LHCN-M2 (cell line): ENCODE measurements at regions not wholly inside any gene's neighbourhood (a gene's known extent, or its start where the extent isn't known, plus 50 kb on each side); places are given as distances from the start of the nearest gene placed in this dataset.

Experiments used
- DNase-seq: peaks from one replicate; pipeline ENCODE4 v3.0.0-alpha.2; 2012; ENCODE audit warnings: low read depth

DNA sequence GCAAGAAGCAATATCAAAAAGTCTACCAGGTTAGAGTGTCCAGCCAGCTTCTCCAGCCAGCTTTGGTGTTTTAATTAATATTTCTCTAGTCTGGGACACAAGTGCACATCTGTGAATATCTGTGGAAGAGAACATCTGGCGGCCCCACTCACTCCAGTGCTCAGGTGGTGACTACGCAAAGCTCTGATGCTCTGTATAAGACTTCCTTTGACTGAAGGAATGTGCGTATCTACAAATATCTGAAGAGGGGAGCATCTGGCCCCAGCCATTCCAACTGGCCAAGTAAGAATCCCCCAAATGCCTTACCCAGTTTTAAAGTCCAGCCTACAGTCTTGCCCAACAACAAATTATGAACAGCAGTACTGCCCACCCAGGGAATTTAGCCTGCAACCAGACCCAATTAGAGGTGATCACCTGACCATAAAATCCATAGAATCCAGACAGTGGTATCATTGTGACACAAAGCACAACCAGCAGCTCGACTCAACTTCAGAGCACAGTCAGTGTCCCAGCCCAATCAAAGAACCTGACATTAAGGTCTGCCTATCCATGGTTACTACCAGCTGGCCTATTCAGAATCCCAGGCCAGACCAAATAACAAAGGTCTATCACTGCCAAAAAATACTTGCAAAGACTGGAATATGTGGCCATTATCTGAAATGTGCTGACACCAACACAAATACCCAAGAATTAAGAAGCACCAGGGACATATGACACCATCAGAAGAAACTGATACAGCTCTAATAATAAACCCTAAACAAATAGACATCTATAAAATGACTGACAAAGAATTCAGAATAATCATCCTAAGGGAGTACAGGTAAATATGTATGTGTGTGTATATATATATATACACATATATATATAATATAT, 76.1 kb upstream of the MANEA start:
- DNase-seq = no peak

DNA sequence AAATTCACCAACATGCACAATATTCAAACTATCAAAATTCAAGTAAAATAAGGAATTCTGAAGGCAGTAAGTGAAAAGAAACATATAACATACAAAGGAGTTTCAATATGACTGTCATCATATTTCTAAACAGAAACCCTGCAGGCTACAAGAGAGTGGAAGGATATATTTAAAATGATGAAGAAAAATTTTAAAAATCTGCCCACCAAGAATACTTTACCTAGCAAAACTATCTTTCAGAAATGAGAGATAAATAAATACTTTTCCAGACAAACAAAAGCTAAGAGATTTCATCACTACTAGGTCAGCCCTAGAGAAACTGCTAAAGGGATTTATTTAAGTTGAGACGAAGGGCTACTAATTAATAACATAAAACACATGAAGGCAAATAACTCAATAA, 73.8 kb upstream of the MANEA start:
- no peak for DNase-seq

DNA sequence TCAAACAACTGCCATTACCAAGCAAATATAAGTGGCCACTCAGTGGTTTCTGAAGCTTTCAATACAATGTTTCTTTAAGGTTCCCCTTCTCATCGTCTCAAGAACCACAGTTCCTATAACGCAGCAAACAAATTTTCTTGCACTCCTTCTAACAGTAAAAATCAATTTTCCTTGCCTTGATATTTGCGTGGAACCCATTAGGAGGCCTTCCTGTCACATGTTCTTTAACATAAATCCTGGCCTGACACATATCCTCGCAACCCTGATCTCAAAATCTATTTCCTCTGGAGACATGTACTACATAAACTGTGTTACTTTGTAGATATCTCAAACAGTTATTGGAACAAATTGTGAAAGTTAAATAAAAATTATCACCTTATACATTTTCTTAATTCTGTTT, 65.9 kb upstream of the MANEA start:
- no peak for DNase-seq

DNA sequence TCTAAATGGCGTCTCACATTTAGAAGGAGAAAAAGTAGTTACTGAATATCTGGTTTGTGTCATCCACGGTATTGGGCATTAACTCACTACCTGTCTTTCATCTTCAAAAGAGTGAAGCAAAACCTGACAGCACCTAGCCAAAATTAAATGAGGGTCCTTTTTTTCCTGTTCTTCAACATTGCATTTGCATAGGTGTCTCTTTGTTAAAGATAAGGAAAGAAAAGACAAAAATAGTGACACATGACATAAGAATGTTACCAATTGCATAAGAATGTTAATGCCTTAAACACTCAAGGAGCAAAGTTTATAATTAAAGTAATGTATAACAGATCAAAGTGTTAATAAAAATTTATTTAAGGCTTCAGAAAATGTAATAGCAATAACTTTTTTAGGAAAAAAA, 61.4 kb upstream of the MANEA start:
- DNase-seq = no peak

DNA sequence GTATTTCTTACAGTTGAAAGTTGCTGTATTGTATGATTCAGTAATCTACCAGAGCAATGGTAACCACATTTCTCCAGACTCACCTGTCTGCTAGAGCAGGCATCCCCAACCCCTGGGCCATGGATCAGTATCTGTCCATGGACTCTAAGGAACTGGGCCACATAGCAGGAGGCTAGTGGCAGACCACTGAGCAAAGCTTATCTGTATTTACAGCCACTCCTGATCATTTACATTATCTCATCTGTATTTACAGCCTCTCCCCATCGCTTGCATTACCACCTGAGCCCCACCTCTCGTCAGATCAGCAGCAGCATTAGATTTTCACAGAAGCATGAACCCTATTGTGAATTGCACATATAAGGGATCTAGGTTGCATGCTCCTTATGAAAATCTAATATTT, 60.3 kb upstream of the MANEA start:
- DNase-seq = no peak

DNA sequence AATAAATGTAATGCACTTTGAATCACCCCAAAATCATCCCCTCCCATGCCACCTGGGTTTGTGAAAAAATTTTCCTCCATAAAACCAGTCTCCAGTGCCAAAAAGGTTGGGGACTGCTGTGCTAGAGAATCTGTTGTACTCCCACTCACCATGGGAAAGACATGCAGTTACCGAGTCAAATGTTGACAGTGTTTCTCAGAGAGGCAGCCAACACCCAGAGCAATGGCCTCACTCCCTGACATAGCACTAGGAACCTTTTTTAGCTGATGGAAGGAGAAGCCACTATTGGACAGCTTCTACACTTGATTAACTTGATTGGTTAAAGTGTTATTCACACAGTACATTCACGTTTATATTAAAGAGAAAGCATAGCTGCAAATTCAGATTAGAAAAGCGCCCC, 59.8 kb upstream of the MANEA start:
- no peak for DNase-seq

DNA sequence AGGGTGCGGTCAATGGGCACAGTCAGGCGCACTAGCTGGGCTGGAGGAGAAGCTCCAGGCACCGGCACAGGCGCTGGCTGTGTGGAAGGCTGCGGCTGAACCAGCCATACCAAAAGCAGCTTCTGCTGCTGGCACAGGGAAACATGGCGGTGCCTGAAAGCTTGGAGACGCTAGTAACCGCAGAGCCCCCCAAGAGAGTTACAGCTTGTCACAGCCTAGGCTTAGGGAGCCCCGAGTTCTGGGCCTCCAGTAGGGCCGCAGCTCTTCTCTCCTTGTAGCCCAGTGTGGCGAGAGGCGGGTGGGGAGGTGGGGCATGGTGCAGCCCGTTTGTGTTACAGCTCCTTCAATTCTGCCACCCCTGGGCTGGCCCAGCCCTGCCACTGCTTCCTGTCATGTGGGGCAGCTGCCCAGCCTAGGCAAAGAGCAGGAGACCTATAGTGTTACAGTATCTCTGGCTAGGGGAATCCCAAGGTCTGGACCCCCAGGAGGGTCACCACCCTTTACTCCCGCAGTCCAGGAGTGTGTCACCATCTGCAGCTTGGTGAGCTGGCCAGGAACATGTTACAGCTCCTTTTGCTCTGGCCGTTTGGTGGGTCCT, 58.6 kb upstream of the MANEA start:
- DNase-seq = no peak

GRCh38 chr6:95519228-95520037, 57.9 kb upstream of the MANEA start:
- DNase-seq = no peak

- no peak for DNase-seq
These were observed 56.2 kb upstream of the MANEA start for GRCh38 chr6:95521181-95521580.
